Body of pancreas (tissue), 4 donors: ENCODE measurements at regions not wholly inside any gene's neighbourhood (a gene's known extent, or its start where the extent isn't known, plus 50 kb on each side); places are given as distances from the start of the nearest gene placed in this dataset.

ENCODE experiments used
- ATAC-seq: fragments of 150-250 bp; one replicate; pipeline ENCODE4 v1.9.1; 2016
- DNase-seq, 4 donors: peaks; one replicate each; pipeline ENCODE4 v3.0.0-alpha.2; 2019
- H3K27ac ChIP-seq, 4 donors: fragments of 200-600 bp; sonication (generic); 1 replicate in 3 of 4; 2 replicates in 1 of 4; pipeline versions ENCODE4 v1.5.1 to v1.6.1; 2016 to 2019; ENCODE audit warnings: mild to moderate bottlenecking in 1 of 4, mixed read lengths in 1 of 4, moderate library complexity in 1 of 4
- H3K27me3 ChIP-seq, 2 donors: fragments of 200-600 bp; sonication (generic); one replicate each; pipeline ENCODE4 v1.6.0; 2016; ENCODE audit warnings: mild to moderate bottlenecking in 1 of 2
- H3K36me3 ChIP-seq, 2 donors: fragments of 200-600 bp; sonication (generic); replicated peaks in 1 of 2; 2 replicates each; pipeline ENCODE4 v1.5.1; 2016; ENCODE audit warnings: low read depth in 2 of 2; ENCODE audit not compliant: insufficient read depth in 1 of 2
- H3K4me1 ChIP-seq: fragments of 200-600 bp; sonication (generic); one replicate; pipeline ENCODE4 v1.6.0; 2016
- H3K4me3 ChIP-seq, 2 donors: fragments of 200-600 bp; sonication (generic); 1 replicate in 1 of 2; 2 replicates in 1 of 2; pipeline ENCODE4 v1.5.1; 2016 to 2019
- H3K9me3 ChIP-seq, 3 donors: fragments of 200-600 bp; sonication (generic); 1 replicate in 2 of 3; 2 replicates in 1 of 3; pipeline ENCODE4 v1.5.1; 2016
- CTCF ChIP-seq, 7 experiments: fragments of 450-650 bp in 4 of 7; fragments of 200-600 bp in 3 of 7; sonication (generic) in 3 of 7; IDR thresholded peaks; one replicate each; pipeline ENCODE4 v1.5.1; 2016 to 2019; ENCODE audit warnings: antibody characterized with exemption in 7 of 7
- POLR2A ChIP-seq, 3 donors: fragments of 450-650 bp; IDR thresholded peaks; one replicate each; pipeline ENCODE4 v1.6.1; 2016; ENCODE audit warnings: antibody characterized with exemption in 3 of 3, mild to moderate bottlenecking in 2 of 3
- WGBS, 2 donors: methylation state at CpG; one replicate each; pipeline ENCODE4 v1.1.5; 2017; 5-methylcytosine and 5-hydroxymethylcytosine counted together
- intact Hi-C: fragments of 100-400 bp; cut with DNase I; formaldehyde crosslinking; loops from one replicate; pipeline ENCODE4 v1.15.1; 2023

GRCh38 chr2:8405334-8405733, 276.5 kb upstream of the ID2 start:
- H3K4me1 ChIP-seq, result peaks cover 12% of the 10 kb centered on the region
- DNase-seq (no peak), ATAC-seq (no peak)
- H3K36me3 ChIP-seq, result no peaks in the 10 kb centered on the region
- WGBS, 2 donors, result 78 to 90% methylated on average over 3 of the region's 3 CpGs
- no peaks in the 10 kb centered on the region for H3K27me3 ChIP-seq
- TF ChIP-seq CTCF (IDR thresholded peaks at IDR 0.05) (no peak), POLR2A (IDR thresholded peaks at IDR 0.05) (no peak)
- no peak overlapping the region for H3K27ac ChIP-seq
- no peak overlapping the region for H3K4me3 ChIP-seq
- intact Hi-C loops, result no loop called here
- no peaks in the 10 kb centered on the region for H3K9me3 ChIP-seq

- no peaks in the 10 kb centered on the region for H3K27me3 ChIP-seq
- H3K4me1 ChIP-seq, result peaks cover 19% of the 10 kb centered on the region
- 67 to 74% methylated on average over 7 of the region's 7 CpGs for WGBS, 2 donors
- TF ChIP-seq POLR2A (IDR thresholded peaks at IDR 0.05) (no peak), CTCF (IDR thresholded peaks at IDR 0.05) (no peak)
- H3K36me3 ChIP-seq, result no peaks in the 10 kb centered on the region
- no peak for DNase-seq
- no peak for ATAC-seq
- H3K4me3 ChIP-seq, result no peak overlapping the region
- intact Hi-C loops, result no loop called here
- H3K9me3 ChIP-seq, result no peaks in the 10 kb centered on the region
- H3K27ac ChIP-seq, result no peak overlapping the region
These were observed 275.6 kb upstream of the ID2 start for GRCh38 chr2:8406271-8406670.

DNA sequence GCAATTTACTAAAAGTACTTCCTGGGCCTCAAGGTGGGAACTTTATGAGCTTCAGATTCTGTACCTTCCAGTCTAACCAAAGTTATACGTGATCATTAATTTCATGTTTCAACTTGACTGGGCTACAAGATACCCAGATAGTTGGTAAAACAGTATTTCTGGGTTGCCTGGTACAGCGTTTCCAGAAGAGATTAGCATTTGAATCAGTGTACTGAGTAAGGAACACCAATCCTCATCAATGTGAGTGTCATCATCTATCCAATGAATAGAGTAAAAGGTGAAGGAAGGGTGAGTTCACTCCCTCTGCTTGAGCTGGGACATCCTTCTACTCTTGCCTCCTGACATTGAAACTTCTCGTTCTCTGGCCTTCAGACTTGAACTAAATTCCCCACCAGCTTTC, 274.5 kb upstream of the ID2 start:
- Histone ChIP-seq H3K27ac (no peak overlapping the region), H3K36me3 (no peaks in the 10 kb centered on the region), H3K9me3 (no peaks in the 10 kb centered on the region), H3K4me1 (peaks cover 30% of the 10 kb centered on the region), H3K27me3 (no peaks in the 10 kb centered on the region), H3K4me3 (no peak overlapping the region)
- ATAC-seq (no peak), DNase-seq (no peak)
- no peak for TF ChIP-seq POLR2A (IDR thresholded peaks at IDR 0.05)
- no peak for TF ChIP-seq CTCF (IDR thresholded peaks at IDR 0.05)
- intact Hi-C loops, result no loop called here
- WGBS, 2 donors, result 89% methylated on average over 3 of the region's 3 CpGs

- no peak overlapping the region for H3K4me3 ChIP-seq
- no peaks in the 10 kb centered on the region for H3K9me3 ChIP-seq
- DNase-seq (no peak), ATAC-seq (no peak)
- TF ChIP-seq CTCF (IDR thresholded peaks at IDR 0.05), result no peak
- TF ChIP-seq POLR2A (IDR thresholded peaks at IDR 0.05), result no peak
- H3K27ac ChIP-seq, result no peak overlapping the region
- peaks cover 39% of the 10 kb centered on the region for H3K4me1 ChIP-seq
- WGBS, 2 donors, result 79 to 84% methylated on average over 8 of the region's 8 CpGs
- no peaks in the 10 kb centered on the region for H3K36me3 ChIP-seq
- H3K27me3 ChIP-seq, result no peaks in the 10 kb centered on the region
- intact Hi-C loops, result no loop called here
These were observed 273.0 kb upstream of the ID2 start for GRCh38 chr2:8408560-8409460.
